ENCODE measurements at regions not wholly inside any gene's neighbourhood (a gene's known extent, or its start where the extent isn't known, plus 50 kb on each side); places are given as distances from the start of the nearest gene placed in this dataset.
"Not testable (repeated sequence)": the region's sequence is repeated elsewhere in the genome, so short reads cannot be mapped to it uniquely, and the experiment has no call there.

GRCh38 chr12:67067453-67068203 is 201.5 kb upstream of the CAND1 start:
- DNase-seq (ENCODE audit: low read depth), result no peak
- no peak overlapping the region for H3K4me3 ChIP-seq (ENCODE audit: control insufficient read depth, low read depth, low read length)
- TF ChIP-seq CTCF (conservative IDR thresholded peaks at IDR 0.05; ENCODE audit: control insufficient read depth, insufficient read depth, low read depth, low read length), result no peak

DNA sequence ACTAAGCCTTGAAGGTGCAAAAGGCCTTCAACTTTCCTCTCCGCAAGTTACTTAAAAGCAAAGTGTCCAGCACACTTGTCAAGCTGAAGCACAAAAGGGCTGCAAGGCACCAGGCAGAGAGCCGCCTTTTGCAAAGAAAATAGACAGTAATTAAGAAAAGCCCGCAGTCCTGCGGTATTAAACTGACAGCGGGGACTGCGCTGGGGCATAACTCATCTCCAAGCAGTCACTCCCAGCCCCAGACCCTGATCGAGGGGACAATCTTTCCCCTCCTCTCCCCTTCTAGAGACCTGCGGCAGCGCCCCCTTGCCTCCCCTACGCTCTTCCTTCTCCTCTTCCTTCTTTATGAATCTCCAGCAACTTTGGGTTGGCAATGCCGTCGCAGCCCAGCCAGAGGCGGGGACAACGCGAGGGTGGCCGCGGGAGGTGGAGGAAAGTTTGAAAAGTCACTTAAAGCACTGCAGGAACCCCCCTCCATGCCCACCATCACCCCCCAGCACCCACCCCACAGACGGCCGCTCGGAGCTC is 200.9 kb upstream of the CAND1 start:
- H3K4me3 ChIP-seq (ENCODE audit: control insufficient read depth, low read depth, low read length), result peak overlapping the region; percentile 1
- DNase-seq (ENCODE audit: low read depth), result no peak
- no peak for TF ChIP-seq CTCF (conservative IDR thresholded peaks at IDR 0.05; ENCODE audit: control insufficient read depth, insufficient read depth, low read depth, low read length)

- no peak for TF ChIP-seq CTCF (conservative IDR thresholded peaks at IDR 0.05; ENCODE audit: control insufficient read depth, insufficient read depth, low read depth, low read length)
- DNase-seq (ENCODE audit: low read depth), result peak; percentile 12
- H3K4me3 ChIP-seq (ENCODE audit: control insufficient read depth, low read depth, low read length), result peak overlapping the region; percentile 23
Observed at GRCh38 chr12:67068761-67069450, 200.3 kb upstream of the CAND1 start.

- no peak for DNase-seq (ENCODE audit: low read depth)
- TF ChIP-seq CTCF (conservative IDR thresholded peaks at IDR 0.05; ENCODE audit: control insufficient read depth, insufficient read depth, low read depth, low read length), result no peak
- peak overlapping the region; percentile 17 for H3K4me3 ChIP-seq (ENCODE audit: control insufficient read depth, low read depth, low read length)
Observed at GRCh38 chr12:67069451-67070306, 199.5 kb upstream of the CAND1 start.

DNA sequence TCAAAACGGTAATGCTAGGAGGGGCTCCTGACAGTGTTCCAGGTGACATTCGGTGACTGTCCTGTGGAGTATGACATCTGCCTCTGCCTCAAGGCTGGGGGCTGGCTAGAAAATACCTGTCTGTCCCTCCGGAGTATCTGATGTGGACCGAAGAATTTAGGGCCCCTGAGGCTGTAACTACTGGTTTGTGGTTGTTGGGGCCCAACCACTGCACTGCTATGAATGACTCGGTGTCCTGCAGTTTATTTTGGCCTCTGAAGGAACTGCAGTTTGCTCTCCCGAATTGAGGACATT is 198.9 kb upstream of the CAND1 start:
- no peak overlapping the region for H3K4me3 ChIP-seq (ENCODE audit: control insufficient read depth, low read depth, low read length)
- TF ChIP-seq CTCF (conservative IDR thresholded peaks at IDR 0.05; ENCODE audit: control insufficient read depth, insufficient read depth, low read depth, low read length), result no peak
- DNase-seq (ENCODE audit: low read depth), result no peak

DNA sequence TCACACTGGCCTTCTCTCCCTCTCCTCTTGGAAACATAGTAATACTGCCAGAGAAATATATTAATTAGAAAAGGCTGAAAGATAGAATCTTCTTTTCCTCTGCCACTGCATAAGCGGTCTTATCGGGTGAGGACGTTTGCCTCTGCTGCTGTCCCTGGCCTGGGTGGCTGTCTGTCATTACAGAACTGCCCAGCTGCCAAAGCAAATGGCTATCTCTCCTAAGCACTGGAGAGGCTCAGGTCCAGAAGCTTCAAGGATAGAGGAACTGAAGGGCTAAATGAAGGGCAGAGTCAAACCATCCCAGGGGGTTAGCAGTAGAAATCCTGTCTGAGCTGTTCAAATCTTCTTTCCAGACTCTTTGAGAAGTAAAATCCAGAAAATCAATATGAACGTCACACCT is 198.6 kb upstream of the CAND1 start:
- no peak for TF ChIP-seq CTCF (conservative IDR thresholded peaks at IDR 0.05; ENCODE audit: control insufficient read depth, insufficient read depth, low read depth, low read length)
- no peak overlapping the region for H3K4me3 ChIP-seq (ENCODE audit: control insufficient read depth, low read depth, low read length)
- no peak for DNase-seq (ENCODE audit: low read depth)

DNA sequence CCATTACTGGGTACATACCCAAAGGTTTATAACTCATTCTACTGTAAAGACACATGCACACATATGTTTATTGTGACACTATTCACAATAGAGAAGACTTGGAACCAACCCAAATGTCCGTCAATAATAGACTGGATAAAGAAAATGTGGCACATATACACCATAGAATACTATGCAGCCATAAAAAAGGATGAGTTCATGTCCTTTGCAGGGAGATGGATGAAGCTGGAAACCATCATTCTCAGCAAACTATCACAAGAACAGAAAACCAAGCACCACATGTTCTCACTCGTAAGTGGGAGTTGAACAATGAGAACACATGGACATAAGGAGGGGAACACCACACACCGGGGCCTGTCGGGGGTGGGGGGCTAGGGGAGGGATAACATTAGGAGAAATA is 196.9 kb upstream of the CAND1 start:
- H3K4me3 ChIP-seq (ENCODE audit: control insufficient read depth, low read depth, low read length); DNase-seq (ENCODE audit: low read depth): not testable (repeated sequence)

Measured in fibroblast of mammary gland (primary cell).